ENCODE measurements at regions not wholly inside any gene's neighbourhood (a gene's known extent, or its start where the extent isn't known, plus 50 kb on each side); places are given as distances from the start of the nearest gene placed in this dataset.

- Mint-ChIP-seq H3K27ac (no peak overlapping the region), H3K27me3 (peaks cover 21% of the 10 kb centered on the region), H3K4me1 (no peaks in the 10 kb centered on the region), H3K9me3 (no peaks in the 10 kb centered on the region), H3K4me3 (no peak overlapping the region), H3K36me3 (ENCODE audit: low read depth) (no peaks in the 10 kb centered on the region)
- intact Hi-C loops (cut with micrococcal nuclease) = no loop called here
- no peak for DNase-seq
Measured at GRCh38 chr18:76587147-76587878, 92.3 kb upstream of the ZNF516 start.

GRCh38 chr18:76584414-76585310, 89.6 kb upstream of the ZNF516 start:
- Mint-ChIP-seq H3K4me3 (no peak overlapping the region), H3K9me3 (no peaks in the 10 kb centered on the region), H3K36me3 (ENCODE audit: low read depth) (no peaks in the 10 kb centered on the region), H3K27ac (no peak overlapping the region), H3K4me1 (no peaks in the 10 kb centered on the region), H3K27me3 (peaks cover 18% of the 10 kb centered on the region)
- intact Hi-C loops (cut with micrococcal nuclease) = no loop called here
- no peak for DNase-seq

GRCh38 chr18:76581261-76581660, 86.2 kb upstream of the ZNF516 start:
- Mint-ChIP-seq H3K27me3 (peaks cover 19% of the 10 kb centered on the region), H3K4me1 (no peaks in the 10 kb centered on the region), H3K9me3 (no peaks in the 10 kb centered on the region), H3K36me3 (ENCODE audit: low read depth) (no peaks in the 10 kb centered on the region), H3K4me3 (no peak overlapping the region), H3K27ac (no peak overlapping the region)
- intact Hi-C loops (cut with micrococcal nuclease) = no loop called here
- no peak for DNase-seq

GRCh38 chr18:76580288-76580962, 85.4 kb upstream of the ZNF516 start:
- DNase-seq = no peak
- no peaks in the 10 kb centered on the region for H3K9me3 Mint-ChIP-seq
- no peaks in the 10 kb centered on the region for H3K36me3 Mint-ChIP-seq (ENCODE audit: low read depth)
- peaks cover 22% of the 10 kb centered on the region for H3K27me3 Mint-ChIP-seq
- no peaks in the 10 kb centered on the region for H3K4me1 Mint-ChIP-seq
- H3K27ac Mint-ChIP-seq = no peak overlapping the region
- intact Hi-C loops (cut with micrococcal nuclease) = no loop called here
- H3K4me3 Mint-ChIP-seq = no peak overlapping the region

- H3K27me3 Mint-ChIP-seq = peaks cover 27% of the 10 kb centered on the region
- no peak overlapping the region for H3K4me3 Mint-ChIP-seq
- H3K27ac Mint-ChIP-seq = no peak overlapping the region
- no peaks in the 10 kb centered on the region for H3K36me3 Mint-ChIP-seq (ENCODE audit: low read depth)
- intact Hi-C loops (cut with micrococcal nuclease) = no loop called here
- no peaks in the 10 kb centered on the region for H3K9me3 Mint-ChIP-seq
- no peak for DNase-seq
- no peaks in the 10 kb centered on the region for H3K4me1 Mint-ChIP-seq
Measured at GRCh38 chr18:76579301-76579695, 84.3 kb upstream of the ZNF516 start.

- no peaks in the 10 kb centered on the region for H3K9me3 Mint-ChIP-seq
- H3K27me3 Mint-ChIP-seq = peaks cover 27% of the 10 kb centered on the region
- H3K4me3 Mint-ChIP-seq = no peak overlapping the region
- H3K4me1 Mint-ChIP-seq = no peaks in the 10 kb centered on the region
- H3K27ac Mint-ChIP-seq = no peak overlapping the region
- DNase-seq = no peak
- no peaks in the 10 kb centered on the region for H3K36me3 Mint-ChIP-seq (ENCODE audit: low read depth)
- intact Hi-C loops (cut with micrococcal nuclease) = no loop called here
Measured at GRCh38 chr18:76578571-76579300, 83.7 kb upstream of the ZNF516 start.

- no peaks in the 10 kb centered on the region for H3K9me3 Mint-ChIP-seq
- peaks cover 21% of the 10 kb centered on the region for H3K27me3 Mint-ChIP-seq
- DNase-seq = no peak
- intact Hi-C loops (cut with micrococcal nuclease) = no loop called here
- no peaks in the 10 kb centered on the region for H3K36me3 Mint-ChIP-seq (ENCODE audit: low read depth)
- no peaks in the 10 kb centered on the region for H3K4me1 Mint-ChIP-seq
- no peak overlapping the region for H3K27ac Mint-ChIP-seq
- no peak overlapping the region for H3K4me3 Mint-ChIP-seq
Measured at GRCh38 chr18:76573325-76574025, 78.4 kb upstream of the ZNF516 start.

- H3K9me3 Mint-ChIP-seq = no peaks in the 10 kb centered on the region
- intact Hi-C loops (cut with micrococcal nuclease) = no loop called here
- H3K4me3 Mint-ChIP-seq = no peak overlapping the region
- no peak overlapping the region for H3K27ac Mint-ChIP-seq
- H3K36me3 Mint-ChIP-seq (ENCODE audit: low read depth) = no peaks in the 10 kb centered on the region
- no peak for DNase-seq
- H3K4me1 Mint-ChIP-seq = no peaks in the 10 kb centered on the region
- H3K27me3 Mint-ChIP-seq = peaks cover 14% of the 10 kb centered on the region
Measured at GRCh38 chr18:76572518-76573247, 77.6 kb upstream of the ZNF516 start.

- H3K36me3 Mint-ChIP-seq (ENCODE audit: low read depth) = no peaks in the 10 kb centered on the region
- H3K4me3 Mint-ChIP-seq = no peak overlapping the region
- H3K4me1 Mint-ChIP-seq = no peaks in the 10 kb centered on the region
- H3K27ac Mint-ChIP-seq = no peak overlapping the region
- intact Hi-C loops (cut with micrococcal nuclease) = no loop called here
- H3K9me3 Mint-ChIP-seq = no peaks in the 10 kb centered on the region
- DNase-seq = no peak
- H3K27me3 Mint-ChIP-seq = peaks cover 14% of the 10 kb centered on the region
Measured at GRCh38 chr18:76571689-76572088, 76.6 kb upstream of the ZNF516 start.

- intact Hi-C loops (cut with micrococcal nuclease) = no loop called here
- no peak overlapping the region for H3K27ac Mint-ChIP-seq
- DNase-seq = no peak
- H3K9me3 Mint-ChIP-seq = no peaks in the 10 kb centered on the region
- no peaks in the 10 kb centered on the region for H3K36me3 Mint-ChIP-seq (ENCODE audit: low read depth)
- peaks cover 15% of the 10 kb centered on the region for H3K27me3 Mint-ChIP-seq
- no peaks in the 10 kb centered on the region for H3K4me1 Mint-ChIP-seq
- H3K4me3 Mint-ChIP-seq = no peak overlapping the region
Measured at GRCh38 chr18:76570856-76571255, 75.8 kb upstream of the ZNF516 start.

GRCh38 chr18:76569644-76570419, 74.8 kb upstream of the ZNF516 start:
- peaks cover 12% of the 10 kb centered on the region for H3K27me3 Mint-ChIP-seq
- no peak overlapping the region for H3K4me3 Mint-ChIP-seq
- intact Hi-C loops (cut with micrococcal nuclease) = no loop called here
- peaks cover 3% of the 10 kb centered on the region for H3K4me1 Mint-ChIP-seq
- no peaks in the 10 kb centered on the region for H3K36me3 Mint-ChIP-seq (ENCODE audit: low read depth)
- H3K27ac Mint-ChIP-seq = no peak overlapping the region
- no peaks in the 10 kb centered on the region for H3K9me3 Mint-ChIP-seq
- no peak for DNase-seq

- Mint-ChIP-seq H3K9me3 (no peaks in the 10 kb centered on the region), H3K27me3 (peaks cover 14% of the 10 kb centered on the region), H3K4me1 (peaks cover 3% of the 10 kb centered on the region), H3K27ac (no peak overlapping the region), H3K4me3 (no peak overlapping the region), H3K36me3 (ENCODE audit: low read depth) (no peaks in the 10 kb centered on the region)
- DNase-seq = no peak
- intact Hi-C loops (cut with micrococcal nuclease) = no loop called here
Measured at GRCh38 chr18:76568731-76569130, 73.7 kb upstream of the ZNF516 start.

All from activated CD4-positive, alpha-beta T cell treated with anti-CD3 and anti-CD28 coated beads, Interleukin-2, amount 10 ng/mL, durations not matched to agents 24 days and 14 days (primary cell).